WTC11 (cell line): ENCODE measurements at regions not wholly inside any gene's neighbourhood (a gene's known extent, or its start where the extent isn't known, plus 50 kb on each side); places are given as distances from the start of the nearest gene placed in this dataset.

ENCODE experiments used
- ATAC-seq: fragments of 200-7000 bp; cut with Tn5 transposase; 2 replicates; pipeline ENCODE4 v1.10.0; 2021; ENCODE audit warnings: mild to moderate bottlenecking, moderate library complexity
- CTCF ChIA-PET: fragments of 300-600 bp; sonication (Branson Sonifier 250); formaldehyde crosslinking; loops from one replicate; lab custom pipeline; 2021; ENCODE audit warnings: antibody characterized with exemption; lab: Charles Lee
- POLR2A ChIA-PET: fragments of 350-600 bp; sonication (Branson Sonifier 250); formaldehyde crosslinking; loops from one replicate; lab custom pipeline; 2021; ENCODE audit warnings: antibody characterized with exemption; lab: Charles Lee
- DNase-seq: peaks from one replicate; pipeline ENCODE4 v3.0.0; 2021; ENCODE audit warnings: low spot score
- H3K27ac Mint-ChIP-seq: 2 replicates; pipeline ENCODE4 v1.8.0; 2021; ENCODE audit warnings: mixed read lengths
- H3K27me3 Mint-ChIP-seq: 2 replicates; pipeline ENCODE4 v1.8.0; 2021; ENCODE audit warnings: low read depth, mild to moderate bottlenecking, moderate library complexity, mixed read lengths
- H3K36me3 Mint-ChIP-seq: 2 replicates; pipeline ENCODE4 v1.8.0; 2021; ENCODE audit warnings: mixed read lengths
- H3K4me1 Mint-ChIP-seq: 2 replicates; pipeline ENCODE4 v1.8.0; 2022; ENCODE audit warnings: mixed read lengths
- H3K4me3 Mint-ChIP-seq: 2 replicates; pipeline ENCODE4 v1.8.0; 2021; ENCODE audit warnings: mild to moderate bottlenecking, moderate library complexity, mixed read lengths
- H3K9me3 Mint-ChIP-seq: 2 replicates; pipeline ENCODE4 v1.8.0; 2021; ENCODE audit warnings: mixed read lengths
- ELF4 ChIP-seq: sonication (generic); formaldehyde crosslinking; IDR thresholded peaks from 2 replicates; pipeline ENCODE4 v1.8.1; 2022; ENCODE audit warnings: low read depth, mild to moderate bottlenecking, moderate library complexity, missing genetic modification reagents
- GRHL2 ChIP-seq: fragments of 250-450 bp; sonication (Bioruptor Pico); IDR thresholded peaks from 2 replicates; pipeline ENCODE4 v1.8.0; 2022; ENCODE audit warnings: mild to moderate bottlenecking, moderate library complexity; ENCODE audit not compliant: insufficient replicate concordance, severe bottlenecking
- IRF2 ChIP-seq: sonication (generic); formaldehyde crosslinking; IDR thresholded peaks from 2 replicates; pipeline ENCODE4 v1.8.0; 2022; ENCODE audit warnings: low read depth, missing genetic modification reagents, borderline replicate concordance
- JAZF1 ChIP-seq: fragments of 250-450 bp; sonication (Bioruptor Pico); IDR thresholded peaks from 2 replicates; pipeline ENCODE4 v1.9.0; 2021; ENCODE audit warnings: moderate library complexity, mild to moderate bottlenecking, inconsistent platforms
- NR3C1 ChIP-seq: sonication (generic); formaldehyde crosslinking; conservative IDR thresholded peaks from 2 replicates; pipeline ENCODE4 v1.8.1; 2023; ENCODE audit warnings: low read depth, mild to moderate bottlenecking, missing genetic modification reagents
- SMAD3 ChIP-seq: sonication (generic); formaldehyde crosslinking; IDR thresholded peaks from 2 replicates; pipeline ENCODE4 v1.8.0; 2022; ENCODE audit warnings: missing genetic modification reagents, mild to moderate bottlenecking, borderline replicate concordance
- ZNF232 ChIP-seq: sonication (generic); formaldehyde crosslinking; IDR thresholded peaks from 2 replicates; pipeline ENCODE4 v1.8.0; 2022; ENCODE audit warnings: mild to moderate bottlenecking, missing genetic modification reagents
- ZNF396 ChIP-seq: fragments of 250-450 bp; sonication (Bioruptor Pico); IDR thresholded peaks from 2 replicates; pipeline ENCODE4 v1.8.0; 2021; ENCODE audit warnings: mild to moderate bottlenecking, moderate library complexity, borderline replicate concordance
- TF ChIP-seq, protein P1 (sequence below): sonication (generic); formaldehyde crosslinking; IDR thresholded peaks from 2 replicates; pipeline ENCODE4 v1.8.1; 2023; ENCODE audit warnings: mild to moderate bottlenecking, missing genetic modification reagents, moderate library complexity
- TF ChIP-seq, protein P2 (sequence below): sonication (generic); formaldehyde crosslinking; IDR thresholded peaks from 2 replicates; pipeline ENCODE4 v1.8.1; 2022; ENCODE audit warnings: missing genetic modification reagents, borderline replicate concordance
- TF ChIP-seq, protein P3 (sequence below): sonication (generic); formaldehyde crosslinking; IDR thresholded peaks from 2 replicates; pipeline ENCODE4 v1.8.1; 2023; ENCODE audit warnings: mild to moderate bottlenecking, missing genetic modification reagents
- TF ChIP-seq, protein P4 (sequence below): sonication (generic); formaldehyde crosslinking; IDR thresholded peaks from 2 replicates; pipeline ENCODE4 v1.8.1; 2023; ENCODE audit warnings: mild to moderate bottlenecking, missing genetic modification reagents, borderline replicate concordance
- TF ChIP-seq, protein P5 (sequence below): fragments of 250-450 bp; sonication (Bioruptor Pico); IDR thresholded peaks from 2 replicates; pipeline ENCODE4 v1.9.0; 2021; ENCODE audit warnings: mild to moderate bottlenecking
- TF ChIP-seq, protein P6 (sequence below): fragments of 250-450 bp; sonication (Bioruptor Pico); conservative IDR thresholded peaks from 2 replicates; pipeline ENCODE4 v1.9.0; 2021; ENCODE audit warnings: mild to moderate bottlenecking

DNA sequence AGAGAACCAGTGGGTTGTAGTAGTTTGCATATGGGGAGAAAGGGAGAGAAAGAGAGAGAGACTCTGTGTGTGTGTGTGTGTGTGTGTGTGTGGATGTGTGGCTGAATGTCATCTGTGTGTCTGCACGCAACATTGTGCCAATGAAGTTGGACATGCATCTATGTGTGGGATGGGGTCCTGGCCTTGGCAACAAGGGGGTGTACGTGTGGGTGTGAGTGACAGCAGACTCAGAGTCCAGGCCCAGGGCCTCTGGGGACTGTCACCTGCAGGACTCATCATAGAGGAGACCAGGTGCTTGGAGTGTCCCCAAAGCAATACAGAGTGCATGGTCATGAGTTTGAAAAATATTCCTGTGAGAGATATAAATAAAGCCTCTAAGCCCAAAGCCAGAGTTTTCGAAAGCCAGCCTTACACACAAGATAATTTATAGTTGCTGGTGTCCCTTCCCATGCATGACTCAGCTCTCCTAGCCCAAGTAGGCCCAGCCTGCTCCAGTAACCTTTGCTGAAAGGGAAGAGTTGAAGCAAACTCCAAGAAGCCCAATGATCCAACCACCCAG lies 59.9 kb downstream of the TNP1 start:
- Mint-ChIP-seq H3K27ac (no peak overlapping the region), H3K9me3 (peaks cover 8% of the 10 kb centered on the region), H3K4me3 (no peak overlapping the region), H3K4me1 (no peaks in the 10 kb centered on the region), H3K27me3 (no peaks in the 10 kb centered on the region; the same call in 1 of the 2 replicates), H3K36me3 (no peaks in the 10 kb centered on the region)
- ChIA-PET POLR2A (no interaction called here), CTCF (no interaction called here)
- TF ChIP-seq, protein P1, sequence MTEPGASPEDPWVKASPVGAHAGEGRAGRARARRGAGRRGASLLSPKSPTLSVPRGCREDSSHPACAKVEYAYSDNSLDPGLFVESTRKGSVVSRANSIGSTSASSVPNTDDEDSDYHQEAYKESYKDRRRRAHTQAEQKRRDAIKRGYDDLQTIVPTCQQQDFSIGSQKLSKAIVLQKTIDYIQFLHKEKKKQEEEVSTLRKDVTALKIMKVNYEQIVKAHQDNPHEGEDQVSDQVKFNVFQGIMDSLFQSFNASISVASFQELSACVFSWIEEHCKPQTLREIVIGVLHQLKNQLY (CRISPR knock-in tag): no peak
- TF ChIP-seq, protein P2, sequence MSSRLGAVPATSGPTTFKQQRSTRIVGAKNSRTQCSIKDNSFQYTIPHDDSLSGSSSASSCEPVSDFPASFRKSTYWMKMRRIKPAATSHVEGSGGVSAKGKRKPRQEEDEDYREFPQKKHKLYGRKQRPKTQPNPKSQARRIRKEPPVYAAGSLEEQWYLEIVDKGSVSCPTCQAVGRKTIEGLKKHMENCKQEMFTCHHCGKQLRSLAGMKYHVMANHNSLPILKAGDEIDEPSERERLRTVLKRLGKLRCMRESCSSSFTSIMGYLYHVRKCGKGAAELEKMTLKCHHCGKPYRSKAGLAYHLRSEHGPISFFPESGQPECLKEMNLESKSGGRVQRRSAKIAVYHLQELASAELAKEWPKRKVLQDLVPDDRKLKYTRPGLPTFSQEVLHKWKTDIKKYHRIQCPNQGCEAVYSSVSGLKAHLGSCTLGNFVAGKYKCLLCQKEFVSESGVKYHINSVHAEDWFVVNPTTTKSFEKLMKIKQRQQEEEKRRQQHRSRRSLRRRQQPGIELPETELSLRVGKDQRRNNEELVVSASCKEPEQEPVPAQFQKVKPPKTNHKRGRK (CRISPR knock-in tag): no peak
- TF ChIP-seq GRHL2 (CRISPR knock-in tag) (no peak), SMAD3 (CRISPR knock-in tag) (no peak), IRF2 (CRISPR knock-in tag) (no peak), ZNF232 (CRISPR knock-in tag) (no peak), NR3C1 (CRISPR knock-in tag) (no peak)
- TF ChIP-seq, protein P3, sequence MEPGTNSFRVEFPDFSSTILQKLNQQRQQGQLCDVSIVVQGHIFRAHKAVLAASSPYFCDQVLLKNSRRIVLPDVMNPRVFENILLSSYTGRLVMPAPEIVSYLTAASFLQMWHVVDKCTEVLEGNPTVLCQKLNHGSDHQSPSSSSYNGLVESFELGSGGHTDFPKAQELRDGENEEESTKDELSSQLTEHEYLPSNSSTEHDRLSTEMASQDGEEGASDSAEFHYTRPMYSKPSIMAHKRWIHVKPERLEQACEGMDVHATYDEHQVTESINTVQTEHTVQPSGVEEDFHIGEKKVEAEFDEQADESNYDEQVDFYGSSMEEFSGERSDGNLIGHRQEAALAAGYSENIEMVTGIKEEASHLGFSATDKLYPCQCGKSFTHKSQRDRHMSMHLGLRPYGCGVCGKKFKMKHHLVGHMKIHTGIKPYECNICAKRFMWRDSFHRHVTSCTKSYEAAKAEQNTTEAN (CRISPR knock-in tag): no peak
- TF ChIP-seq, protein P4, sequence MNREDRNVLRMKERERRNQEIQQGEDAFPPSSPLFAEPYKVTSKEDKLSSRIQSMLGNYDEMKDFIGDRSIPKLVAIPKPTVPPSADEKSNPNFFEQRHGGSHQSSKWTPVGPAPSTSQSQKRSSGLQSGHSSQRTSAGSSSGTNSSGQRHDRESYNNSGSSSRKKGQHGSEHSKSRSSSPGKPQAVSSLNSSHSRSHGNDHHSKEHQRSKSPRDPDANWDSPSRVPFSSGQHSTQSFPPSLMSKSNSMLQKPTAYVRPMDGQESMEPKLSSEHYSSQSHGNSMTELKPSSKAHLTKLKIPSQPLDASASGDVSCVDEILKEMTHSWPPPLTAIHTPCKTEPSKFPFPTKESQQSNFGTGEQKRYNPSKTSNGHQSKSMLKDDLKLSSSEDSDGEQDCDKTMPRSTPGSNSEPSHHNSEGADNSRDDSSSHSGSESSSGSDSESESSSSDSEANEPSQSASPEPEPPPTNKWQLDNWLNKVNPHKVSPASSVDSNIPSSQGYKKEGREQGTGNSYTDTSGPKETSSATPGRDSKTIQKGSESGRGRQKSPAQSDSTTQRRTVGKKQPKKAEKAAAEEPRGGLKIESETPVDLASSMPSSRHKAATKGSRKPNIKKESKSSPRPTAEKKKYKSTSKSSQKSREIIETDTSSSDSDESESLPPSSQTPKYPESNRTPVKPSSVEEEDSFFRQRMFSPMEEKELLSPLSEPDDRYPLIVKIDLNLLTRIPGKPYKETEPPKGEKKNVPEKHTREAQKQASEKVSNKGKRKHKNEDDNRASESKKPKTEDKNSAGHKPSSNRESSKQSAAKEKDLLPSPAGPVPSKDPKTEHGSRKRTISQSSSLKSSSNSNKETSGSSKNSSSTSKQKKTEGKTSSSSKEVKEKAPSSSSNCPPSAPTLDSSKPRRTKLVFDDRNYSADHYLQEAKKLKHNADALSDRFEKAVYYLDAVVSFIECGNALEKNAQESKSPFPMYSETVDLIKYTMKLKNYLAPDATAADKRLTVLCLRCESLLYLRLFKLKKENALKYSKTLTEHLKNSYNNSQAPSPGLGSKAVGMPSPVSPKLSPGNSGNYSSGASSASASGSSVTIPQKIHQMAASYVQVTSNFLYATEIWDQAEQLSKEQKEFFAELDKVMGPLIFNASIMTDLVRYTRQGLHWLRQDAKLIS (CRISPR knock-in tag): no peak
- DNase-seq (no peak), ATAC-seq (no peak)

DNA sequence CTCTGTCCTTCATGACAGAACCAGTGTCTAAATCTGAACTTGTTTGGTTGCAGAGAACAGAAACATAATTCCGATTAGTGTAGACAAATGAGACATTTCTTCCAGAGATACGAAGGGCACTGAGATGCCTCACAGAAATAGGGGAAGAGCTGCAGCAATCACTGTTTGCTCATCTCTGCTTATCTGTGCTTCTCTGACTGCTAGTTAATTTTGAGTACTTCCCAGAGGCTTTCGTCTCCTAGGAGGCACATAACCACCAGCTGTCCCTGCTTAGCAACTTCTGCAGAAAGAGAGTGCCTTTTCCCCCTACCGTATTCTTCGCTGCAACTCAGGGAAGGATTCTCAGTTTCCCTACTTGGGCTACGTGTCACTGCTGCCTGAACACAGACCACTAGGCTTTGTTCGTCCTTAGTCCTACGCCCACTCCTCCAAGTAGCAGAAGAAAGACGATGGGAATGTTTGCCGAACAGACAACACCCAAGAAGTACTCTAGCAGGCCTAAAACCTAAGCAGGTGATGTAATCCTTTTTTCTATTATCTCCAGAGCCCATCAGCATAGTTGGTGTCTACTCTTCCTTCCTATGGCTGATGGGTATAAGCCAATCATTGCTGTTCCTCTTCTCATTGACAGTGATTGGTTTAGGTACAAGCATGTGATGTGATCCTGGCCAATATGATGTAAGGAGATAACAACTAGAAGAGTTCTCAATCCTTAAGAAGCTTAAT lies 63.6 kb downstream of the TNP1 start:
- Mint-ChIP-seq H3K4me1 (0 out of 2 replicates have a peak, but pooled peaks cover 6% of the 10 kb centered on the region), H3K4me3 (no peak overlapping the region), H3K36me3 (no peaks in the 10 kb centered on the region), H3K27ac (no peak overlapping the region), H3K27me3 (no peaks in the 10 kb centered on the region), H3K9me3 (peaks cover 12% of the 10 kb centered on the region)
- CTCF ChIA-PET: no interaction called here
- DNase-seq (no peak), ATAC-seq (no peak)
- POLR2A ChIA-PET: no interaction called here
- TF ChIP-seq ZNF396: no peak
- TF ChIP-seq, protein P5, sequence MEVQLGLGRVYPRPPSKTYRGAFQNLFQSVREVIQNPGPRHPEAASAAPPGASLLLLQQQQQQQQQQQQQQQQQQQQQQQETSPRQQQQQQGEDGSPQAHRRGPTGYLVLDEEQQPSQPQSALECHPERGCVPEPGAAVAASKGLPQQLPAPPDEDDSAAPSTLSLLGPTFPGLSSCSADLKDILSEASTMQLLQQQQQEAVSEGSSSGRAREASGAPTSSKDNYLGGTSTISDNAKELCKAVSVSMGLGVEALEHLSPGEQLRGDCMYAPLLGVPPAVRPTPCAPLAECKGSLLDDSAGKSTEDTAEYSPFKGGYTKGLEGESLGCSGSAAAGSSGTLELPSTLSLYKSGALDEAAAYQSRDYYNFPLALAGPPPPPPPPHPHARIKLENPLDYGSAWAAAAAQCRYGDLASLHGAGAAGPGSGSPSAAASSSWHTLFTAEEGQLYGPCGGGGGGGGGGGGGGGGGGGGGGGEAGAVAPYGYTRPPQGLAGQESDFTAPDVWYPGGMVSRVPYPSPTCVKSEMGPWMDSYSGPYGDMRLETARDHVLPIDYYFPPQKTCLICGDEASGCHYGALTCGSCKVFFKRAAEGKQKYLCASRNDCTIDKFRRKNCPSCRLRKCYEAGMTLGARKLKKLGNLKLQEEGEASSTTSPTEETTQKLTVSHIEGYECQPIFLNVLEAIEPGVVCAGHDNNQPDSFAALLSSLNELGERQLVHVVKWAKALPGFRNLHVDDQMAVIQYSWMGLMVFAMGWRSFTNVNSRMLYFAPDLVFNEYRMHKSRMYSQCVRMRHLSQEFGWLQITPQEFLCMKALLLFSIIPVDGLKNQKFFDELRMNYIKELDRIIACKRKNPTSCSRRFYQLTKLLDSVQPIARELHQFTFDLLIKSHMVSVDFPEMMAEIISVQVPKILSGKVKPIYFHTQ (CRISPR knock-in tag): no peak
- TF ChIP-seq, protein P4 (CRISPR knock-in tag): no peak
- TF ChIP-seq JAZF1 (CRISPR knock-in tag): no peak
- TF ChIP-seq, protein P6, sequence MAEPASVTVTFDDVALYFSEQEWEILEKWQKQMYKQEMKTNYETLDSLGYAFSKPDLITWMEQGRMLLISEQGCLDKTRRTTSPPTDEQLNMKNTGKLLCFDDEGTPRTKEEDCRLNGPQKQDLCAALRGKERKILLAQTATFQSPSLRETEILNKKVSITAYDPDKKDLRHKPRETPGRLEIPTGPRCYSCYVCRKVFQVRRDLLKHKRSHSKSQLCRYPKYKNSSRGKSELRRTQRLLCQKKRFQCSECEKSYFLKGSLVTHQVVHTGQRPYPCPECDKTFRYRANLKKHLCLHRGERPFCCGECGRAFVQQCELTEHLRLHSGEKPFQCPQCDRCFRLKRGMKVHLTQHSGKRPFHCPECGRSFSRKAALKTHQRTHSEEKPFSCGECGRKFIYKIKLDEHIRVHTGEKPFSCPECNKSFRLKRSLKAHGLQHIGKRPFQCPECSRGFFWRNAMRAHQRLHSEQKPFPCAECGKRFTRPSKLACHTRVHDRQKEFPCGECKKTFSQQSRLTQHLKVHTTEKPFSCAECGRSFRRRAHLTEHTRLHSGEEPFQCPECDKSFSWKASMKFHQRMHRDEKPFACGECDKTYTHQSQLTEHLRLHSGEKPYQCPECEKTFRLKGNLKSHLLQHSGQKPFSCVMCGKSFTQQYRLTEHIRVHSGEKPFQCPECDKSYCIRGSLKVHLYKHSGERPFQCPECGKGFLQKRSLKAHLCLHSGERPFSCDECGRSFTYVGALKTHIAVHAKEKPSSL (CRISPR knock-in tag): no peak
- no peak for TF ChIP-seq ELF4
